ENCODE measurements at regions not wholly inside any gene's neighbourhood (a gene's known extent, or its start where the extent isn't known, plus 50 kb on each side); places are given as distances from the start of the nearest gene placed in this dataset.

DNA sequence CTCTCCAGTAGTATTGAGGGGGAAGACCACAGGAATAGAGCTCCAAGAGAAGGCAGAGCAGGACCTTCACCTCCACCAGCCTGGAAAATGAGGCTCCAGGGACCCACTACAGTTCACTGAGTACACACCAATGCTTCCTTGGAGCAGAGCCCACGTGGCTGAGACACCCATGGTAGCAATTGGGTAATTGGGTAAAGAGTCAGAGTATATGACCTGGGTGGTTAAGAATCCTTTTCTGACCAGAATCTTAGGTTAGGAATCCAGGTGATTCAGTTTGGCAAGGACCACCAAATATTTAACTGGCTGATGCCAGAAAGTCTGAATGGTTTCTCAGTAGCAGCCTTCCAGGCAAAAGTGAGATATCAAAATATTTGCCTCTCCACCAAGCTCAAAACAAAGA lies 107.7 kb downstream of the MDH1 start:
- TF ChIP-seq GATA3 (IDR thresholded peaks at IDR 0.05; ENCODE audit: low read depth, low read length) (no peak), GATA2 (IDR thresholded peaks at IDR 0.05; ENCODE audit: low read depth, low read length) (no peak)
